MM.1S (cell line): ENCODE measurements at regions not wholly inside any gene's neighbourhood (a gene's known extent, or its start where the extent isn't known, plus 50 kb on each side); places are given as distances from the start of the nearest gene placed in this dataset.

ENCODE experiments used
- CTCF ChIP-seq: fragments of 300-600 bp; sonication (generic); IDR thresholded peaks from 2 replicates; pipeline ENCODE4 v1.5.1; 2016; ENCODE audit warnings: antibody characterized with exemption, low read length, mixed read lengths
- EZH2 ChIP-seq: fragments of 300-600 bp; sonication (generic); optimal IDR thresholded peaks from 2 replicates; pipeline ENCODE3; 2017; ENCODE audit warnings: low read depth, mild to moderate bottlenecking, antibody characterized with exemption, low read length, mixed read lengths

GRCh38 chr1:112234710-112235109 lies 161.3 kb upstream of the CTTNBP2NL start:
- no peak for TF ChIP-seq CTCF
- no peak for TF ChIP-seq EZH2
